Body of pancreas (tissue), 4 donors: ENCODE measurements at regions not wholly inside any gene's neighbourhood (a gene's known extent, or its start where the extent isn't known, plus 50 kb on each side); places are given as distances from the start of the nearest gene placed in this dataset.

Experiments used
- ATAC-seq: fragments of 150-250 bp; one replicate; pipeline ENCODE4 v1.9.1; 2016
- DNase-seq, 4 donors: peaks; one replicate each; pipeline ENCODE4 v3.0.0-alpha.2; 2019
- H3K27ac ChIP-seq, 4 donors: fragments of 200-600 bp; sonication (generic); 1 replicate in 3 of 4; 2 replicates in 1 of 4; pipeline versions ENCODE4 v1.5.1 to v1.6.1; 2016 to 2019; ENCODE audit warnings: mild to moderate bottlenecking in 1 of 4, mixed read lengths in 1 of 4, moderate library complexity in 1 of 4
- H3K27me3 ChIP-seq, 2 donors: fragments of 200-600 bp; sonication (generic); one replicate each; pipeline ENCODE4 v1.6.0; 2016; ENCODE audit warnings: mild to moderate bottlenecking in 1 of 2
- H3K36me3 ChIP-seq, 2 donors: fragments of 200-600 bp; sonication (generic); replicated peaks in 1 of 2; 2 replicates each; pipeline ENCODE4 v1.5.1; 2016; ENCODE audit warnings: low read depth in 2 of 2; ENCODE audit not compliant: insufficient read depth in 1 of 2
- H3K4me1 ChIP-seq: fragments of 200-600 bp; sonication (generic); one replicate; pipeline ENCODE4 v1.6.0; 2016
- H3K4me3 ChIP-seq, 2 donors: fragments of 200-600 bp; sonication (generic); 1 replicate in 1 of 2; 2 replicates in 1 of 2; pipeline ENCODE4 v1.5.1; 2016 to 2019
- H3K9me3 ChIP-seq, 3 donors: fragments of 200-600 bp; sonication (generic); 1 replicate in 2 of 3; 2 replicates in 1 of 3; pipeline ENCODE4 v1.5.1; 2016
- CTCF ChIP-seq, 7 experiments: fragments of 450-650 bp in 4 of 7; fragments of 200-600 bp in 3 of 7; sonication (generic) in 3 of 7; IDR thresholded peaks; one replicate each; pipeline ENCODE4 v1.5.1; 2016 to 2019; ENCODE audit warnings: antibody characterized with exemption in 7 of 7
- POLR2A ChIP-seq, 3 donors: fragments of 450-650 bp; IDR thresholded peaks; one replicate each; pipeline ENCODE4 v1.6.1; 2016; ENCODE audit warnings: antibody characterized with exemption in 3 of 3, mild to moderate bottlenecking in 2 of 3
- WGBS, 2 donors: methylation state at CpG; one replicate each; pipeline ENCODE4 v1.1.5; 2017; 5-methylcytosine and 5-hydroxymethylcytosine counted together
- intact Hi-C: fragments of 100-400 bp; cut with DNase I; formaldehyde crosslinking; loops from one replicate; pipeline ENCODE4 v1.15.1; 2023

GRCh38 chr17:55829995-55830612 is 79.3 kb downstream of the PCTP start:
- ATAC-seq: no peak
- DNase-seq: no peak
- Histone ChIP-seq H3K27ac (no peak overlapping the region), H3K4me3 (no peak overlapping the region), H3K27me3 (no peaks in the 10 kb centered on the region), H3K9me3 (no peaks in the 10 kb centered on the region), H3K36me3 (no peaks in the 10 kb centered on the region), H3K4me1 (no peaks in the 10 kb centered on the region)
- intact Hi-C loops: no loop called here
- 43 to 56% methylated on average over 6 of the region's 6 CpGs for WGBS, 2 donors
- TF ChIP-seq CTCF (IDR thresholded peaks at IDR 0.05) (no peak), POLR2A (IDR thresholded peaks at IDR 0.05) (no peak)

GRCh38 chr17:55830699-55831471 is 80.0 kb downstream of the PCTP start:
- Histone ChIP-seq H3K9me3 (no peaks in the 10 kb centered on the region), H3K4me3 (no peak overlapping the region), H3K36me3 (no peaks in the 10 kb centered on the region), H3K27ac (no peak overlapping the region), H3K4me1 (no peaks in the 10 kb centered on the region), H3K27me3 (no peaks in the 10 kb centered on the region)
- DNase-seq (no peak), ATAC-seq (no peak)
- TF ChIP-seq CTCF (IDR thresholded peaks at IDR 0.05) (no peak), POLR2A (IDR thresholded peaks at IDR 0.05) (no peak)
- intact Hi-C loops: no loop called here
- 71 to 85% methylated on average over 10 of the region's 10 CpGs for WGBS, 2 donors

GRCh38 chr17:55833306-55833705 is 82.5 kb downstream of the PCTP start:
- TF ChIP-seq POLR2A (IDR thresholded peaks at IDR 0.05) (no peak), CTCF (IDR thresholded peaks at IDR 0.05) (no peak)
- no peaks in the 10 kb centered on the region for H3K36me3 ChIP-seq
- H3K4me1 ChIP-seq: no peaks in the 10 kb centered on the region
- 96 to 100% methylated on average over 1 of the region's 1 CpG for WGBS, 2 donors
- no peaks in the 10 kb centered on the region for H3K27me3 ChIP-seq
- DNase-seq (no peak), ATAC-seq (no peak)
- H3K9me3 ChIP-seq: no peaks in the 10 kb centered on the region
- intact Hi-C loops: no loop called here
- no peak overlapping the region for H3K27ac ChIP-seq
- no peak overlapping the region for H3K4me3 ChIP-seq

GRCh38 chr17:55842405-55843158 is 91.7 kb downstream of the PCTP start:
- no peaks in the 10 kb centered on the region for H3K27me3 ChIP-seq
- intact Hi-C loops: no loop called here
- TF ChIP-seq POLR2A (IDR thresholded peaks at IDR 0.05) (no peak), CTCF (IDR thresholded peaks at IDR 0.05) (no peak)
- H3K36me3 ChIP-seq: no peaks in the 10 kb centered on the region
- no peak overlapping the region for H3K4me3 ChIP-seq
- no peak overlapping the region for H3K27ac ChIP-seq
- WGBS, 2 donors: 72% methylated on average over 5 of the region's 5 CpGs
- no peaks in the 10 kb centered on the region for H3K4me1 ChIP-seq
- ATAC-seq: no peak
- no peak for DNase-seq
- no peaks in the 10 kb centered on the region for H3K9me3 ChIP-seq
